OCI-LY3 (cell line): ENCODE measurements at regions not wholly inside any gene's neighbourhood (a gene's known extent, or its start where the extent isn't known, plus 50 kb on each side); places are given as distances from the start of the nearest gene placed in this dataset.

ENCODE experiments used
- CTCF ChIP-seq: fragments of 200-600, 300-600 bp; sonication (generic); IDR thresholded peaks from 2 replicates; pipeline ENCODE4 v1.5.1; 2014; ENCODE audit warnings: antibody characterized with exemption, low read length, low read depth
- EZH2phosphoT487 ChIP-seq: fragments of 200-600 bp; shearing (Covaris generic); IDR thresholded peaks from 2 replicates; pipeline ENCODE4 v1.6.1; 2018; ENCODE audit warnings: antibody characterized with exemption, mixed run types, low read depth

GRCh38 chr4:174062831-174063230 is 220.6 kb downstream of the FBXO8 start:
- TF ChIP-seq CTCF = no peak
- TF ChIP-seq EZH2phosphoT487 = no peak
